HEK293T (cell line): ENCODE measurements at regions not wholly inside any gene's neighbourhood (a gene's known extent, or its start where the extent isn't known, plus 50 kb on each side); places are given as distances from the start of the nearest gene placed in this dataset.
"Not testable (repeated sequence)": the region's sequence is repeated elsewhere in the genome, so short reads cannot be mapped to it uniquely, and the experiment has no call there.

Experiments
- CTCF ChIA-PET: fragments of 350-600 bp; formaldehyde crosslinking; extraction: SDS; loops from one replicate; lab custom pipeline; 2021; ENCODE audit warnings: antibody characterized with exemption, inconsistent platforms; lab: Yijun Ruan, JAX
- POLR2A ChIA-PET: fragments of 350-600 bp; formaldehyde crosslinking; extraction: SDS; loops from one replicate; lab custom pipeline; 2020; ENCODE audit warnings: antibody characterized with exemption, inconsistent platforms; lab: Yijun Ruan, JAX
- DNase-seq: peaks from one replicate; pipeline ENCODE4 v3.0.0; 2012; ENCODE audit warnings: mixed read lengths; ENCODE audit errors: extremely low spot score
- ARNT ChIP-seq: fragments of 450-650 bp; IDR thresholded peaks from 2 replicates; pipeline ENCODE4 v1.6.1; 2017; ENCODE audit warnings: mild to moderate bottlenecking
- BHLHE40 ChIP-seq: fragments of 450-650 bp; IDR thresholded peaks from 2 replicates; pipeline ENCODE4 v1.6.1; 2016; ENCODE audit warnings: mild to moderate bottlenecking, moderate library complexity, borderline replicate concordance
- CTBP1 ChIP-seq: fragments of 450-650 bp; IDR thresholded peaks from 2 replicates; pipeline ENCODE4 v1.6.1; 2016; ENCODE audit warnings: borderline replicate concordance
- ELF4 ChIP-seq: fragments of 450-650 bp; IDR thresholded peaks from 2 replicates; pipeline ENCODE4 v1.6.1; 2017; ENCODE audit warnings: antibody characterized with exemption
- FOXA1 ChIP-seq: fragments of 450-650 bp; IDR thresholded peaks from 2 replicates; pipeline ENCODE4 v1.6.1; 2016; ENCODE audit warnings: mild to moderate bottlenecking
- FOXK2 ChIP-seq: fragments of 450-650 bp; IDR thresholded peaks from 2 replicates; pipeline ENCODE4 v1.6.1; 2016; ENCODE audit warnings: mild to moderate bottlenecking
- HDGF ChIP-seq: fragments of 450-650 bp; IDR thresholded peaks from 2 replicates; pipeline ENCODE4 v1.6.1; 2017; ENCODE audit warnings: antibody characterized with exemption, borderline replicate concordance
- LEF1 ChIP-seq: fragments of 450-650 bp; IDR thresholded peaks from 2 replicates; pipeline ENCODE4 v1.6.1; 2017; ENCODE audit warnings: mild to moderate bottlenecking, borderline replicate concordance
- NFRKB ChIP-seq: fragments of 450-650 bp; IDR thresholded peaks from 2 replicates; pipeline ENCODE4 v1.6.1; 2016; ENCODE audit warnings: mild to moderate bottlenecking, moderate library complexity
- TARDBP ChIP-seq: fragments of 450-650 bp; IDR thresholded peaks from 2 replicates; pipeline ENCODE4 v1.6.1; 2016
- ZNF384 ChIP-seq: fragments of 450-650 bp; IDR thresholded peaks from 2 replicates; pipeline ENCODE4 v1.6.1; 2016
- TF ChIP-seq, protein P1 (sequence below): fragments of 450-650 bp; IDR thresholded peaks from 2 replicates; pipeline ENCODE4 v1.6.1; 2016

DNA sequence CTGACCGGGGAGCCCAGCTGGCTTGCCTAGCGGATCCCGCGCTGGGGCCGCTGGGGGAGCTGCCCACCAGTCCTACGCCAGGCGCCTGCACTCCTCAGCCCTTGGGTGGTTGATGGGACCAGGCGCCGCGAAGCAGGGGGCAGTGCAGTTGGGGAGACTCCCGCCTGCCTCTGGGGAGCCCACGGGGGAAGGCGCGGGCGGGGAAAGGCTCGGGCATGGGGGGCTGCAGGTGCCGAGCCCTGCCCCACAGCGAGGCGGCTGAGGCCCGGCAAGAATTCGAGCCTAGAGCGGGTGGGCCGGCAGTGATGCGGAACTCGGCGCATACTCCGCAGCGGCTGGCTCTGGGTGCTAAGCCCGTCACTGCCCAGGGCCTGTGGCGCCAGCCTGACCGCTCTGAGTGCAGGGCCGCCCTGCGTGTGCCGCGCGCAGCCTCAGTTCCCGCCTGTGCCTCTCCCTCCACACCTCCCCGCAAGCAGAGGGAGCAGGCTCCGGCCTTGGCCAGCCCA is 249.1 kb upstream of the TEKT4 start:
- CTCF ChIA-PET = no interaction called here
- TF ChIP-seq TARDBP = no peak
- TF ChIP-seq CTBP1 = no peak
- TF ChIP-seq FOXA1 = no peak
- TF ChIP-seq, protein P1, sequence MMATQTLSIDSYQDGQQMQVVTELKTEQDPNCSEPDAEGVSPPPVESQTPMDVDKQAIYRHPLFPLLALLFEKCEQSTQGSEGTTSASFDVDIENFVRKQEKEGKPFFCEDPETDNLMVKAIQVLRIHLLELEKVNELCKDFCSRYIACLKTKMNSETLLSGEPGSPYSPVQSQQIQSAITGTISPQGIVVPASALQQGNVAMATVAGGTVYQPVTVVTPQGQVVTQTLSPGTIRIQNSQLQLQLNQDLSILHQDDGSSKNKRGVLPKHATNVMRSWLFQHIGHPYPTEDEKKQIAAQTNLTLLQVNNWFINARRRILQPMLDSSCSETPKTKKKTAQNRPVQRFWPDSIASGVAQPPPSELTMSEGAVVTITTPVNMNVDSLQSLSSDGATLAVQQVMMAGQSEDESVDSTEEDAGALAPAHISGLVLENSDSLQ = no peak
- no peak for TF ChIP-seq HDGF
- no peak for TF ChIP-seq LEF1
- TF ChIP-seq ELF4 = no peak
- no peak for TF ChIP-seq ZNF384
- TF ChIP-seq BHLHE40 = no peak
- no peak for TF ChIP-seq FOXK2
- POLR2A ChIA-PET = no interaction called here
- no peak for DNase-seq

DNA sequence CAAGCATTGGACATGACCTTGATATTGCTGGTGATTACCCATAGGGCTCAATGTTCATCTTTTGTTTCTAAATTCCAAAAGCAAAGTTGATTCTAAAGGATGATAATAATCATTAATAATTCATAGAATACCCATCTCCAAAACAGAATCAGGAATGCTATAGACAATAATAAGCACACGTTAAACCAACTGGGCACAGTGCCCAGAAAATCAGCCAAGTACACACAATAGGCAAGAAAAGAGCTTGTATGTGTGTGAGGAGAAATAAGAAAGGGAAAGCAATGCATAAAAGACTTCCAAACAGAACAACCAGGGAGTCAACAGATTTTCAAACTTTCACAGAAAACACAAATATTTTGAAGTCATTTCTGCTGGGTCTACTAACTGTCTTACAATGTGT is 242.3 kb upstream of the TEKT4 start:
- DNase-seq, POLR2A ChIA-PET, CTCF ChIA-PET: not testable (repeated sequence)

DNA sequence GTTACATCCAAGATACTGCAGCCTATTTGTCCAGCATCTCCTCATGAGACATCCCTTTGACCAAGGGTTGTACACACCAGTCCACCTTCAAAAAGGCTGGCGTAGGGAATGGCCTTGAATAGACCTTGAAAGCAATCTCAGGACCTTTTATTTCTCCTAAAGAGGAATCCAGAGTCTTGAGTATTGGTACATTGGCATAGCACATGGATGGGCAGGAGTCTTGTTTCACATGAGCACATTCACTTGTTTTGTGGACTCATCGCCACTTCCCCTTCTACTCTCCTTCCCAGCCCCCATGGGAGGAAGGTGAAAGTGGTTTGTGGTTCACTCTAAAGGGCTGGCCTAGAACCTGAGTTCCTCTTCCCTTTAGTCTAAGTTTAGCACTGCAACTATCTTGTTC is 229.8 kb upstream of the TEKT4 start:
- DNase-seq, CTCF ChIA-PET, POLR2A ChIA-PET: not testable (repeated sequence)

DNA sequence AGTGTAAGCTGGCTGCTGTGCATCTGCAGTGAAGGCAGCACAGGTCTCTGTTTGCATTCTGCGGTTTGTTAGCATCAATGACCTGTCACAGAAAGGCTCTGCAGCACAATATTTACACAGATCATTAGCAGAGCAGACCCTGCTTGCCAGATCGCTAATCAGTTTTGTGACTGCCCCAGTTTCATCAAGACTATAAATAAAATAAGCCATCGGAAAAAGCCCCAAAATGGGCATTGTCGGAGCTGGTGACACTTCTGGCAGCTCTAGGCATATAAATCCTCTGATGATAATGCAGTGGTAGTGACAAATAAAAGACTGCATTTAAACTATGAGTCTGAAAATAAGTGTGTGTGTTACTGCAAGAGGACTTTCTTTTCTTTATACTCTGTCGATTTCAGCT is 219.1 kb upstream of the TEKT4 start:
- POLR2A ChIA-PET, DNase-seq, CTCF ChIA-PET: not testable (repeated sequence)

DNA sequence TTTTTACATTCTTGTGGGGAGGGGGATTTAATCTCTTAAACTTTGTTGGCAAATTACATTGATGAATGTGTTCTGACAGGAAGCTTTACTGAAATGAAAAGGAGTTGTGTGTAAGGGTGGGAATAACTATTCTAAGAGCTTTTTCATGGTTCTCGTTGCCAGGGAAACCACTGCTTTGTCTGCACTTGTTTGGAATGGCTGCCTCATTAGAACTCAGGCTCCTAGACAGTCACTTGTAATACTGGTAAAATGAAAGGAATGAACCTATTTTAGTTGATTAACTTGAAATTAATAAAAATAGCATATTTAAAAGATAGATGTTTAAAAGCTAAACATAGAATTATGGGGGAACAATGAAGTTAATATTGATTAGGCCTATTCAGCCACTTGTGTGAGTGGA is 201.4 kb upstream of the TEKT4 start:
- DNase-seq, POLR2A ChIA-PET, CTCF ChIA-PET: not testable (repeated sequence)

DNA sequence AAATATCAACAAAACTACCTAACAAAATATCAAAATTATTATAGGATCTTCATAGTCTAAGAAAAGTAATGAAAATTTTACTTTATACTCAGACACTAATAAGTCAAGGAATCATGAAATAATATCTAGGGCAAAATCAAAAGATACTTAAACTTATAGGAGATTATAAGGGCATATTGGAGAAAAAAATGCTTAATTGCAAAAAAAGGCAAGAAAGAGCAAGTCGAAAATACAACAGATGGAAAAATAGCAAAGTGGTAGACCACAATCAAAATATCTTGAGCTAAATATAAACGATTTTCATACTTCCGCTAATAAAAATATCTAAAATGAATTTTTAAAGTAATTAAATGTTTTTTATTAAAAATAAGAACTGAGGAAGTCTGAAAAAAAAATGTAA is 177.0 kb upstream of the TEKT4 start:
- DNase-seq, POLR2A ChIA-PET, CTCF ChIA-PET: not testable (repeated sequence)

DNA sequence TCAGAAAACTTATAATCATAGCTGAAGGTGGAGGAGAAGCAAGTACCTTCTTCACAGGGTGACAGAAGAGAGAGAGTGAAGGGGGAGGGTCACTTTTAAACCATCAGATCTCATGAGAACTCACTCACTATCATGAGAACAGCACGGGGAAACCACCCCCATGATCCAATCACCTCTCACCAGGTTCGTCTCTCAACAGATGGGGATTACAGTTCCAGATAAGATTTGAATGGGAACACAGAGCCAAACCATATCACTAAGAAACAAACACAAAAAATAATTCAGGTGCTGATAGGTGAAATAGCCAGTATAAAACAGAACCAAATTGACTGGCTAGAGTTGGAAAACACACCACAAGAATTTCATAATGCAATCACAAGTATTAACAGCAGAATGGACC is 162.2 kb upstream of the TEKT4 start:
- POLR2A ChIA-PET, CTCF ChIA-PET, DNase-seq: not testable (repeated sequence)

DNA sequence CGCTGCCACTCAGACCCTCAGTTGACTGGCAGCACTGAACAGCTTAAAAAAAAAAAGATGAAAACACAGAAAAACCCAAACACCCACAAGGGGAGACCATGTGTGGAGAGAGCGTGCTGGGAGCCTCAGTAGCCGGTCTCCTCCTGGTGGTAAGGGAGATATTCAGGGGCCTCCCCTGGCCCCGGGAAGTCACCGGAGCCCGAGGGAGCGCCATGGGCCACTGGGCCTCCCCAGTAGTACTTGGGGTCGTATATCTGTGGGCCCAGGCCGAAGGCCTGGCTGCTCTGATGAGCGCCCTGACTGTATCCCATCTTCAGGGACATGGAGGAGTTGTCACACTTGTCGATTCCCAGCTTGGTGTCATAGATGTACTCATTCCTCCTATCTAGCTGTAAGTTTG is 145.7 kb upstream of the TEKT4 start:
- DNase-seq = no peak
- no peak for TF ChIP-seq FOXA1
- no peak for TF ChIP-seq CTBP1
- TF ChIP-seq LEF1 = no peak
- TF ChIP-seq, protein P1 = no peak
- TF ChIP-seq HDGF = no peak
- no peak for TF ChIP-seq ELF4
- no peak for TF ChIP-seq NFRKB
- no peak for TF ChIP-seq ARNT
- TF ChIP-seq BHLHE40 = no peak
- CTCF ChIA-PET = no interaction called here
- POLR2A ChIA-PET = no interaction called here

DNA sequence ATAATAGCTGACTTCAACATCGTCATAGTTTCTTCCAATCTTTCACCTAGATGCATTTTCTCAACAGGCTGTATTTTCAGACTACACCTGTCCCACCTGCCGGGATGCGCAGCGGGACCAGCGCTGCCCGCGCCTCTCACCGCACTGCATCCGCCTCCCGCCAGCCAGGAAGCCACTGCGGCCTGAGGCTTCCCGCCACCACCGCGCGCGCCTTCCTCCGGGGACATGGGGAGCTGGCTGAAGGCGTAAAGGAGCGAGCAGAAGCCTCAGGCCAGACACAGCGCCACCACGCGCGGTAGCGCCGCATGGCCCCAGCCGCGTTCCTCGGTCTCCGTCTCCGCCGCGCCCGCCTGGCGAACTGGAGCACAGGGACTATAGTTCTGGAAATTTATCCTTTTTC is 135.7 kb upstream of the TEKT4 start:
- DNase-seq, POLR2A ChIA-PET, CTCF ChIA-PET: not testable (repeated sequence)

DNA sequence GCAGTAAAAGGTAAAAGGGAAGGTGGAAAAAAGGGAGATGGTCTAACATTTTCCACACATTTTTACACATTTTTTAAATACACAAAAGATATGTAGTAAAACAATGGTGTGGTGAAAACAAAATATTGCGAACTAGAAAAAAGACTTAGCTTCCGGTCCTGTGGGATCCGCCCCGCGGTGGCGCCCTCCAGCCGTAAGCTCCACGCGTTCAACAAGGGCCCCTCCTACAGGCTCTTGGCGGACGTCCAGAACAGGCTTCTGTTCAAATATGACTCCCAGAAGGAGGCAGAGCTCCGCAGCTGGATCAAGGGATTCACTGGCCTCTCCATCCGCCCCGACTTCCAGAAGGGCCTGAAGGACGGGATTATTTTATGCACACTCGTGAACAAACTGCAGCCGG is 134.1 kb upstream of the TEKT4 start:
- POLR2A ChIA-PET, DNase-seq, CTCF ChIA-PET: not testable (repeated sequence)

DNA sequence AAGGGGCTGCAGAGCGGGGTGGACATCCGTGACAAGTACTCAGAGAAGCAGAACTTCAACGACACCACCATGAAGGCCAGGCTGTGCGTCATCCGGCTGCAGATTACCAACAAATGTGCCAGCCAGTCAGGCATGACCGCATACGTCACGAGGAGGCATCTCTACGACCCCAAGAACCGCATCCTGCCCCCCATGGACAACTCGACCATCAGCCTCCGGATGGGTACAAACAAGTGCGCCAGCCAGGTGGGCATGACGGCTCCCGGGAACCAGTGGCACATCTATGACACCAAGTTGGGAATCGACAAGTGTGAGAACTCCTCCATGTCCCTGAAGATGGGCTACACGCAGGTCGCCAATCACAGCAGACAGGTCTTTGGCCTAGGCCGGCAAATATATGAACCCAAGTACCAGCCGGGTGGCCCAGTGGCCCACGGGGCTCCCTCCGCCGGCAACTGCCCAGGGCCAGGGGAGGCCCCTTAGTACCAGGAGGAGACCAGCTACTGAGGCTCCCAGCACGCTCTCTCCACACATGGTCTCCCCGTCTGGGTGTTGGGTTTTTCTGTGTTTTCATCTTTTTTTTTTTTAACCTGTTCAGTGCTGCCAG is 133.4 kb upstream of the TEKT4 start:
- not testable (repeated sequence) for DNase-seq

More for the DNA sequence above, 133.4 kb upstream of the TEKT4 start:
- POLR2A ChIA-PET, CTCF ChIA-PET: not testable (repeated sequence)
